ENCODE measurements at regions not wholly inside any gene's neighbourhood (a gene's known extent, or its start where the extent isn't known, plus 50 kb on each side); places are given as distances from the start of the nearest gene placed in this dataset.
"Not testable (repeated sequence)": the region's sequence is repeated elsewhere in the genome, so short reads cannot be mapped to it uniquely, and the experiment has no call there.

DNA sequence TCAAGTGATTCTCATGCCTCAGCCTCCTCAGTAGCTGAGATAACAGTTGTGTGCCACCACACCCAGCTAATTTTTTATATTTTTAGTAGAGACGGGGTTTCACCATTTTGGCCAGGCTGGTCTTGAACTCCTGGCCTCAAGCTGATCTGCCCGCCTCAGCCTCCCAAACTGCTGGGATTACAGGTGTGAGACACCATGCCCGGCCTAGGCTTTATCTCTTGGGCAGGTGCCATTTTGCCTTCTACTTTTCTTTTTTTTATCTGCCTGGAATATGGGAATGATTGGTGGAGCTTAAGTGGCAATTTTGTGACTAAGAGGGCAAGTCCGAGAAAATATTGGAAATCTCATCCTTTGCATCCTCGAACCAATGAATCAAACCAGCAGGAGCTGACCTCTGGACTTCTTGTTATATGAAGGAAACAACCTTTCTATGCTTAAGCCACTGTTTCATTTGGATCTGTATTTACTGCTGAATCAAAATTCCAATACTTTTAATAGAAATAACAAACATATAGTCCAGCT is 128.9 kb upstream of the ZNF217 start:
- Histone ChIP-seq H3K36me3 (ENCODE audit: control insufficient read depth, insufficient read depth, low read length) (no peaks in the 10 kb centered on the region), H3K4me1 (ENCODE audit: control insufficient read depth, insufficient read depth, low read length) (no peaks in the 10 kb centered on the region), H3K27ac (ENCODE audit: insufficient read depth, low read depth, low read length, poor library complexity, severe bottlenecking) (no peak overlapping the region), H3K27me3 (ENCODE audit: control insufficient read depth, insufficient read depth, low read length, poor library complexity, severe bottlenecking) (no peaks in the 10 kb centered on the region), H3K4me3 (ENCODE audit: insufficient read depth, low read depth, low read length) (no peak overlapping the region), H3K9me3 (ENCODE audit: control insufficient read depth, low read length) (no peaks in the 10 kb centered on the region)
- 93 to 94% methylated on average over 5 of the region's 5 CpGs for WGBS, 2 experiments

- not testable (repeated sequence) for H3K27me3 ChIP-seq (ENCODE audit: control insufficient read depth, insufficient read depth, low read length, poor library complexity, severe bottlenecking); H3K4me1 ChIP-seq (ENCODE audit: control insufficient read depth, insufficient read depth, low read length); H3K36me3 ChIP-seq (ENCODE audit: control insufficient read depth, insufficient read depth, low read length); H3K9me3 ChIP-seq (ENCODE audit: control insufficient read depth, low read length); H3K4me3 ChIP-seq (ENCODE audit: insufficient read depth, low read depth, low read length); H3K27ac ChIP-seq (ENCODE audit: insufficient read depth, low read depth, low read length, poor library complexity, severe bottlenecking)
- WGBS, 2 experiments: 94 to 95% methylated on average over 6 of the region's 6 CpGs
These were observed 127.9 kb upstream of the ZNF217 start for GRCh38 chr20:53721445-53721963.

DNA sequence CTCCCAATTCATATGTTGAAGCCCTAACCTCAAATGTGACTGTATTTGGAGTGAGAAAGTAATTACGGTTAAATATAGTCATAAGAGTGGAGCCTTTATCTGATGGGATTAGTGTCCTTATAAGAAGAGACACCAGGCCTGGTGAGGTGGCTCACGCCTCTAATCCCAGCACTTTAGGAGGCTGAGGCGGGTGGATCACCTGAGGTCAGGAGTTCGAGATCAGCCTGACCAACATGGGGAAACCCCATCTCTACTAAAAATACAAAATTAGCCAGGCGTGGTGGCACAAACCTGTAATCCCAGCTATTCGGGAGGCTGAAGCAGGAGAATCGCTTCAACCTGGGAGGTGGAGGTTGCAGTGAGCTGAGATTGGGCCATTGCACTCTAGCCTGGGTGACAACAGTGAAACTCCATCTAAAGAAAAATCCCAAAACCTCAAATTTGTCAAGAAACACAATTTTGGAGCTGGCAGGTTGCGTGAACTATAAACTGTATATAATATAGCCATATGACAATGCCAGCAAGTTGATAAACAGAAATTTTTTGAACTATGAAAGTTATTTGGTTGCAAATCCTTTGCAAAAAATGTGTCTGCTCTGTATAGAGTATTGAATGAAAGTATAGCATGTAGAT is 125.6 kb upstream of the ZNF217 start:
- 92% methylated on average over 7 to 8 of the region's 8 CpGs for WGBS, 2 experiments
- not testable (repeated sequence) for H3K27me3 ChIP-seq (ENCODE audit: control insufficient read depth, insufficient read depth, low read length, poor library complexity, severe bottlenecking); H3K27ac ChIP-seq (ENCODE audit: insufficient read depth, low read depth, low read length, poor library complexity, severe bottlenecking); H3K36me3 ChIP-seq (ENCODE audit: control insufficient read depth, insufficient read depth, low read length); H3K4me3 ChIP-seq (ENCODE audit: insufficient read depth, low read depth, low read length); H3K9me3 ChIP-seq (ENCODE audit: control insufficient read depth, low read length); H3K4me1 ChIP-seq (ENCODE audit: control insufficient read depth, insufficient read depth, low read length)

GRCh38 chr20:53718142-53719021 is 124.7 kb upstream of the ZNF217 start:
- WGBS, 2 experiments: 83 to 84% methylated on average over 13 of the region's 13 CpGs
- H3K4me3 ChIP-seq (ENCODE audit: insufficient read depth, low read depth, low read length): no peak overlapping the region
- H3K27me3 ChIP-seq (ENCODE audit: control insufficient read depth, insufficient read depth, low read length, poor library complexity, severe bottlenecking): no peaks in the 10 kb centered on the region
- no peak overlapping the region for H3K27ac ChIP-seq (ENCODE audit: insufficient read depth, low read depth, low read length, poor library complexity, severe bottlenecking)
- H3K9me3 ChIP-seq (ENCODE audit: control insufficient read depth, low read length): no peaks in the 10 kb centered on the region
- H3K36me3 ChIP-seq (ENCODE audit: control insufficient read depth, insufficient read depth, low read length): no peaks in the 10 kb centered on the region
- H3K4me1 ChIP-seq (ENCODE audit: control insufficient read depth, insufficient read depth, low read length): no peaks in the 10 kb centered on the region

DNA sequence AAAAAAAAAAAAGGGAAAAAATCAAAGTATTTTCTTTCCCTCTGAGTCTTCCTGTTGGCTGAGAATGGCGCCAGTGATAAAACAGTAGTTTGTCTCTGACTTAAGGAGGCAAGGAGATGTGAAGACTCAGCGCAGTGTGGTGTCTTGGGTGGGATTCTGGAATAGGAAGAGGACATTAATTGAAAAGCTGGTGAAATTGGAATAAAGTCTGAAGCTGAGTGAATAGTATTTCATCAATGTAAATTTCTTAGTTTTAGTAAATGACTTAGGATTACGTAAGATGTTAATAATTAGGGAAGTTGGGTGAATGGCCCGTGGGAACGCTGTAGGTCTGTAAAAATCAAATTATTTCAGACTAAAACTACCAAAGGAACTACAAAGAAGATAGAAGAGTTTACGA is 122.8 kb upstream of the ZNF217 start:
- no peaks in the 10 kb centered on the region for H3K27me3 ChIP-seq (ENCODE audit: control insufficient read depth, insufficient read depth, low read length, poor library complexity, severe bottlenecking)
- 91 to 96% methylated on average over 2 to 5 of the region's 6 CpGs for WGBS, 2 experiments
- H3K9me3 ChIP-seq (ENCODE audit: control insufficient read depth, low read length): no peaks in the 10 kb centered on the region
- no peaks in the 10 kb centered on the region for H3K4me1 ChIP-seq (ENCODE audit: control insufficient read depth, insufficient read depth, low read length)
- H3K27ac ChIP-seq (ENCODE audit: insufficient read depth, low read depth, low read length, poor library complexity, severe bottlenecking): no peak overlapping the region
- H3K4me3 ChIP-seq (ENCODE audit: insufficient read depth, low read depth, low read length): no peak overlapping the region
- no peaks in the 10 kb centered on the region for H3K36me3 ChIP-seq (ENCODE audit: control insufficient read depth, insufficient read depth, low read length)

GRCh38 chr20:53714524-53714923 is 120.9 kb upstream of the ZNF217 start:
- H3K9me3 ChIP-seq (ENCODE audit: control insufficient read depth, low read length): no peaks in the 10 kb centered on the region
- no peak overlapping the region for H3K4me3 ChIP-seq (ENCODE audit: insufficient read depth, low read depth, low read length)
- H3K27me3 ChIP-seq (ENCODE audit: control insufficient read depth, insufficient read depth, low read length, poor library complexity, severe bottlenecking): no peaks in the 10 kb centered on the region
- no peak overlapping the region for H3K27ac ChIP-seq (ENCODE audit: insufficient read depth, low read depth, low read length, poor library complexity, severe bottlenecking)
- no peaks in the 10 kb centered on the region for H3K36me3 ChIP-seq (ENCODE audit: control insufficient read depth, insufficient read depth, low read length)
- 97% methylated on average over 4 of the region's 4 CpGs for WGBS, 2 experiments
- H3K4me1 ChIP-seq (ENCODE audit: control insufficient read depth, insufficient read depth, low read length): no peaks in the 10 kb centered on the region

- WGBS, 2 experiments: 87 to 89% methylated on average over 17 of the region's 17 CpGs
- Histone ChIP-seq H3K4me3 (ENCODE audit: insufficient read depth, low read depth, low read length) (no peak overlapping the region), H3K36me3 (ENCODE audit: control insufficient read depth, insufficient read depth, low read length) (no peaks in the 10 kb centered on the region), H3K4me1 (ENCODE audit: control insufficient read depth, insufficient read depth, low read length) (no peaks in the 10 kb centered on the region), H3K27ac (ENCODE audit: insufficient read depth, low read depth, low read length, poor library complexity, severe bottlenecking) (no peak overlapping the region), H3K27me3 (ENCODE audit: control insufficient read depth, insufficient read depth, low read length, poor library complexity, severe bottlenecking) (no peaks in the 10 kb centered on the region), H3K9me3 (ENCODE audit: control insufficient read depth, low read length) (no peaks in the 10 kb centered on the region)
These were observed 119.9 kb upstream of the ZNF217 start for GRCh38 chr20:53713328-53714056.

GRCh38 chr20:53712212-53712977 is 118.8 kb upstream of the ZNF217 start:
- H3K27me3 ChIP-seq (ENCODE audit: control insufficient read depth, insufficient read depth, low read length, poor library complexity, severe bottlenecking): no peaks in the 10 kb centered on the region
- peaks cover 7% of the 10 kb centered on the region for H3K4me1 ChIP-seq (ENCODE audit: control insufficient read depth, insufficient read depth, low read length)
- H3K9me3 ChIP-seq (ENCODE audit: control insufficient read depth, low read length): no peaks in the 10 kb centered on the region
- no peaks in the 10 kb centered on the region for H3K36me3 ChIP-seq (ENCODE audit: control insufficient read depth, insufficient read depth, low read length)
- 81 to 82% methylated on average over 17 of the region's 17 CpGs for WGBS, 2 experiments
- no peak overlapping the region for H3K27ac ChIP-seq (ENCODE audit: insufficient read depth, low read depth, low read length, poor library complexity, severe bottlenecking)
- H3K4me3 ChIP-seq (ENCODE audit: insufficient read depth, low read depth, low read length): no peak overlapping the region

- no peak overlapping the region for H3K27ac ChIP-seq (ENCODE audit: insufficient read depth, low read depth, low read length, poor library complexity, severe bottlenecking)
- H3K4me3 ChIP-seq (ENCODE audit: insufficient read depth, low read depth, low read length): no peak overlapping the region
- H3K36me3 ChIP-seq (ENCODE audit: control insufficient read depth, insufficient read depth, low read length): no peaks in the 10 kb centered on the region
- H3K9me3 ChIP-seq (ENCODE audit: control insufficient read depth, low read length): no peaks in the 10 kb centered on the region
- 85% methylated on average over 11 of the region's 11 CpGs for WGBS, 2 experiments
- H3K4me1 ChIP-seq (ENCODE audit: control insufficient read depth, insufficient read depth, low read length): peaks cover 12% of the 10 kb centered on the region
- no peaks in the 10 kb centered on the region for H3K27me3 ChIP-seq (ENCODE audit: control insufficient read depth, insufficient read depth, low read length, poor library complexity, severe bottlenecking)
These were observed 117.9 kb upstream of the ZNF217 start for GRCh38 chr20:53711333-53712211.
